Vagina (tissue), 2 donors: ENCODE measurements at regions not wholly inside any gene's neighbourhood (a gene's known extent, or its start where the extent isn't known, plus 50 kb on each side); places are given as distances from the start of the nearest gene placed in this dataset.
"Not testable (repeated sequence)": the region's sequence is repeated elsewhere in the genome, so short reads cannot be mapped to it uniquely, and the experiment has no call there.

Experiments
- POLR2A ChIP-seq, 2 donors: fragments of 450-650 bp; IDR thresholded peaks; one replicate each; pipeline ENCODE4 v1.6.1; 2017; ENCODE audit warnings: antibody characterized with exemption in 2 of 2, mild to moderate bottlenecking in 2 of 2, moderate library complexity in 2 of 2
- TF ChIP-seq, protein P1 (sequence below), 3 experiments: fragments of 450-650 bp in 2 of 3; fragments of 200-600 bp in 1 of 3; sonication (generic) in 1 of 3; IDR thresholded peaks; one replicate each; pipeline ENCODE4 v1.5.1; 2017 to 2019; ENCODE audit warnings: antibody characterized with exemption in 3 of 3, mild to moderate bottlenecking in 2 of 3, moderate library complexity in 2 of 3

DNA sequence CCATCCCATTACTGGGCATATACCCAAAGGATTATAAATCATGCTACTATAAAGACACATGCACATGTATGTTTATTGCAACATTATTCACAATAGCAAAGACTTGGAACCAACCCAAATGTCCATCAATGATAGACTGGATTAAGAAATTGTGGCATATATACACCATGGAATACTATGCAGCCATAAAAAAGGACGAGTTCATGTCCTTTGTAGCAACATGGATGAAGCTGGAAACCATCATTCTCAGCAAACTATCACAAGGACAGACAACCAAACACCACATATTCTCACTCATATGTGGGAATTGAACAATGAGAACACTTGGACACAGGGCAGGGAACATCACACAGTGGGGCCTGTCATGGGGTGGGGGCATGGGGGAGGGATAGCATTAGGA is 181.5 kb upstream of the SPRY2 start:
- TF ChIP-seq, protein P1, sequence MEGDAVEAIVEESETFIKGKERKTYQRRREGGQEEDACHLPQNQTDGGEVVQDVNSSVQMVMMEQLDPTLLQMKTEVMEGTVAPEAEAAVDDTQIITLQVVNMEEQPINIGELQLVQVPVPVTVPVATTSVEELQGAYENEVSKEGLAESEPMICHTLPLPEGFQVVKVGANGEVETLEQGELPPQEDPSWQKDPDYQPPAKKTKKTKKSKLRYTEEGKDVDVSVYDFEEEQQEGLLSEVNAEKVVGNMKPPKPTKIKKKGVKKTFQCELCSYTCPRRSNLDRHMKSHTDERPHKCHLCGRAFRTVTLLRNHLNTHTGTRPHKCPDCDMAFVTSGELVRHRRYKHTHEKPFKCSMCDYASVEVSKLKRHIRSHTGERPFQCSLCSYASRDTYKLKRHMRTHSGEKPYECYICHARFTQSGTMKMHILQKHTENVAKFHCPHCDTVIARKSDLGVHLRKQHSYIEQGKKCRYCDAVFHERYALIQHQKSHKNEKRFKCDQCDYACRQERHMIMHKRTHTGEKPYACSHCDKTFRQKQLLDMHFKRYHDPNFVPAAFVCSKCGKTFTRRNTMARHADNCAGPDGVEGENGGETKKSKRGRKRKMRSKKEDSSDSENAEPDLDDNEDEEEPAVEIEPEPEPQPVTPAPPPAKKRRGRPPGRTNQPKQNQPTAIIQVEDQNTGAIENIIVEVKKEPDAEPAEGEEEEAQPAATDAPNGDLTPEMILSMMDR (IDR thresholded peaks at IDR 0.05), result not testable (repeated sequence)
- not testable (repeated sequence) for TF ChIP-seq POLR2A (IDR thresholded peaks at IDR 0.05)
